Loucy (cell line): ENCODE measurements at regions not wholly inside any gene's neighbourhood (a gene's known extent, or its start where the extent isn't known, plus 50 kb on each side); places are given as distances from the start of the nearest gene placed in this dataset.
A peak's percentile ranks its signal among the peaks of the same experiment; 100 is the strongest.

ENCODE experiments used
- H2AFZ ChIP-seq: fragments of 200-600 bp; sonication (generic); 2 replicates; pipeline ENCODE4 v1.6.0; 2016; ENCODE audit warnings: antibody characterized with exemption, mild to moderate bottlenecking, low read length, moderate library complexity
- H3F3A ChIP-seq: fragments of 200-600 bp; 2 replicates; pipeline ENCODE4 v1.6.0; 2016; ENCODE audit warnings: antibody characterized with exemption, low read depth, mild to moderate bottlenecking
- H3K27me3 ChIP-seq: fragments of 200-600 bp; sonication (generic); 2 replicates; pipeline ENCODE4 v1.6.1; 2014; ENCODE audit warnings: low read length, mild to moderate bottlenecking; ENCODE audit not compliant: insufficient read depth, poor library complexity, severe bottlenecking
- H3K36me3 ChIP-seq: fragments of 200-600 bp; sonication (generic); 2 replicates; pipeline ENCODE4 v1.6.1; 2016; ENCODE audit warnings: low read length; ENCODE audit not compliant: insufficient read depth
- H3K4me1 ChIP-seq: fragments of 200-600 bp; sonication (generic); 2 replicates; pipeline ENCODE4 v1.5.1; 2014; ENCODE audit warnings: low read length, mild to moderate bottlenecking; ENCODE audit not compliant: insufficient read depth, poor library complexity, severe bottlenecking
- H3K4me2 ChIP-seq: fragments of 200-600 bp; sonication (generic); 2 replicates; pipeline ENCODE4 v1.6.0; 2014; ENCODE audit warnings: antibody characterized with exemption, low read length, low read depth, mild to moderate bottlenecking; ENCODE audit not compliant: poor library complexity, severe bottlenecking
- H3K4me3 ChIP-seq: fragments of 200-600 bp; sonication (generic); 2 replicates; pipeline ENCODE4 v1.5.1; 2014; ENCODE audit warnings: low read length, mild to moderate bottlenecking, mixed read lengths; ENCODE audit not compliant: poor library complexity, severe bottlenecking
- H3K79me2 ChIP-seq: fragments of 200-600 bp; sonication (generic); 2 replicates; pipeline ENCODE4 v1.6.1; 2014; ENCODE audit warnings: low read length; ENCODE audit not compliant: insufficient read depth
- H3K9ac ChIP-seq: fragments of 200-600 bp; sonication (generic); 2 replicates; pipeline ENCODE4 v1.6.0; 2014; ENCODE audit warnings: mild to moderate bottlenecking, low read depth, low read length, moderate library complexity; ENCODE audit not compliant: poor library complexity, severe bottlenecking
- H3K9me2 ChIP-seq: fragments of 200-600 bp; sonication (generic); replicated peaks from 2 replicates; pipeline ENCODE4 v1.6.1; 2016; ENCODE audit warnings: low read depth, low read length, mixed read lengths
- H3K9me3 ChIP-seq: fragments of 200-600 bp; sonication (generic); 2 replicates; pipeline ENCODE4 v1.6.1; 2014; ENCODE audit warnings: mild to moderate bottlenecking, antibody characterized with exemption, low read length, low read depth; ENCODE audit not compliant: insufficient read depth
- H4K20me1 ChIP-seq: fragments of 200-600 bp; sonication (generic); 2 replicates; pipeline ENCODE4 v1.6.0; 2014; ENCODE audit warnings: antibody characterized with exemption, low read length, mild to moderate bottlenecking; ENCODE audit not compliant: insufficient read depth, poor library complexity, severe bottlenecking
- EZH2phosphoT487 ChIP-seq: fragments of 200-600 bp; IDR thresholded peaks from 2 replicates; pipeline ENCODE4 v1.6.1; 2018; ENCODE audit warnings: antibody characterized with exemption, mild to moderate bottlenecking, moderate library complexity, borderline replicate concordance
- TF ChIP-seq, protein P1 (sequence below): fragments of 200-600 bp; sonication (generic); conservative IDR thresholded peaks from 2 replicates; pipeline ENCODE4 v1.5.1; 2014; ENCODE audit warnings: mild to moderate bottlenecking, antibody characterized with exemption, low read length

DNA sequence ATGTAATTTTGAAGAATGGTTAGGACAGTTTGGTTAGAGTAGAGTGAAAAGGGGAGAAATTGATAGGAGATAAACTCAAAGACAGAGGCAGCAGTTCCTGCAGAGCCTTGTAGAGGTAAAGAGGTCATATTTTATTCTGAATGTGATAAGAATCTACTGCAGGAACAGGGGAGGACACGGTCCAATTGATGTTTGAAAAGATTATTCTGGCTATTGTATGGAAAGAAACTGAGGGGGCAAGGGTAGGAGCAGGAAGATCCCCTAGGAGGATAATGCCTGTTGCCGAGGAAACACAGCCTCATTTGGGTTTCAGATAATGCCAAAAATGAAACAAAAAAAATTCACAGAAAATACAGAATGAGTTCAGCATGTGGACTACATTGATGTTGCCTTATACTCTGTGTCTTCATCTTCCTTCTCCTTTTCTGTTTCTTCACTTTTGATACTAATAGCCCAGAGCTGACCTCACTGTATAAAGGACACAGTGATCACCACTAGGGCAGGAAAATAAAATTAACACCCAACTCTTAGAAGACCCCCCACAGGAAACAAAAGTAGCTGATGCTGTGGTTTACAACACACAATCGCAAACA is 454.6 kb upstream of the UBE2E2 start:
- Histone ChIP-seq H3K4me2 (peak overlapping the region; percentile 55), H3K9me3 (no peaks in the 10 kb centered on the region), H3K27me3 (no peaks in the 10 kb centered on the region), H3K9ac (no peak overlapping the region), H3F3A (no peaks in the 10 kb centered on the region), H3K36me3 (no peaks in the 10 kb centered on the region), H3K9me2 (no peaks in the 10 kb centered on the region), H3K79me2 (no peaks in the 10 kb centered on the region), H4K20me1 (no peaks in the 10 kb centered on the region), H2AFZ (no peak overlapping the region), H3K4me3 (peak overlapping the region; percentile 34), H3K4me1 (peaks cover 13% of the 10 kb centered on the region)
- TF ChIP-seq, protein P1, sequence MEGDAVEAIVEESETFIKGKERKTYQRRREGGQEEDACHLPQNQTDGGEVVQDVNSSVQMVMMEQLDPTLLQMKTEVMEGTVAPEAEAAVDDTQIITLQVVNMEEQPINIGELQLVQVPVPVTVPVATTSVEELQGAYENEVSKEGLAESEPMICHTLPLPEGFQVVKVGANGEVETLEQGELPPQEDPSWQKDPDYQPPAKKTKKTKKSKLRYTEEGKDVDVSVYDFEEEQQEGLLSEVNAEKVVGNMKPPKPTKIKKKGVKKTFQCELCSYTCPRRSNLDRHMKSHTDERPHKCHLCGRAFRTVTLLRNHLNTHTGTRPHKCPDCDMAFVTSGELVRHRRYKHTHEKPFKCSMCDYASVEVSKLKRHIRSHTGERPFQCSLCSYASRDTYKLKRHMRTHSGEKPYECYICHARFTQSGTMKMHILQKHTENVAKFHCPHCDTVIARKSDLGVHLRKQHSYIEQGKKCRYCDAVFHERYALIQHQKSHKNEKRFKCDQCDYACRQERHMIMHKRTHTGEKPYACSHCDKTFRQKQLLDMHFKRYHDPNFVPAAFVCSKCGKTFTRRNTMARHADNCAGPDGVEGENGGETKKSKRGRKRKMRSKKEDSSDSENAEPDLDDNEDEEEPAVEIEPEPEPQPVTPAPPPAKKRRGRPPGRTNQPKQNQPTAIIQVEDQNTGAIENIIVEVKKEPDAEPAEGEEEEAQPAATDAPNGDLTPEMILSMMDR, result no peak

GRCh38 chr3:22759636-22760310 is 443.4 kb upstream of the UBE2E2 start:
- Histone ChIP-seq H3F3A (no peaks in the 10 kb centered on the region), H3K79me2 (no peaks in the 10 kb centered on the region), H3K9ac (no peak overlapping the region)

GRCh38 chr3:22765679-22766078 is 437.4 kb upstream of the UBE2E2 start:
- TF ChIP-seq EZH2phosphoT487, result no peak
- TF ChIP-seq, protein P1, result no peak
- Histone ChIP-seq H3K36me3 (no peaks in the 10 kb centered on the region), H3K9me3 (no peaks in the 10 kb centered on the region), H3K4me2 (no peak overlapping the region), H3K9ac (no peak overlapping the region), H3K9me2 (no peaks in the 10 kb centered on the region), H4K20me1 (no peaks in the 10 kb centered on the region), H3F3A (no peaks in the 10 kb centered on the region), H3K27me3 (no peaks in the 10 kb centered on the region), H3K4me1 (no peaks in the 10 kb centered on the region), H2AFZ (no peak overlapping the region), H3K4me3 (no peak overlapping the region), H3K79me2 (no peaks in the 10 kb centered on the region)

More at GRCh38 chr3:22759636-22760310, 443.4 kb upstream of the UBE2E2 start:
- H4K20me1 ChIP-seq, result no peaks in the 10 kb centered on the region
- H3K9me3 ChIP-seq, result no peaks in the 10 kb centered on the region
- no peaks in the 10 kb centered on the region for H3K9me2 ChIP-seq
- H3K4me1 ChIP-seq, result no peaks in the 10 kb centered on the region
- H3K4me2 ChIP-seq, result no peak overlapping the region
- no peaks in the 10 kb centered on the region for H3K27me3 ChIP-seq
- no peaks in the 10 kb centered on the region for H3K36me3 ChIP-seq
- TF ChIP-seq EZH2phosphoT487, result no peak
- TF ChIP-seq, protein P1, result no peak
- no peak overlapping the region for H2AFZ ChIP-seq
- no peak overlapping the region for H3K4me3 ChIP-seq
